Breast epithelium (tissue), 4 donors: ENCODE measurements at regions not wholly inside any gene's neighbourhood (a gene's known extent, or its start where the extent isn't known, plus 50 kb on each side); places are given as distances from the start of the nearest gene placed in this dataset.

Experiments
- DNase-seq, 2 donors: peaks; one replicate each; pipeline ENCODE4 v3.0.0-alpha.2; 2019; ENCODE audit warnings: low spot score in 2 of 2
- H3K27ac ChIP-seq, 2 donors: fragments of 200-600 bp; sonication (generic) in 1 of 2; one replicate each; pipeline ENCODE4 v1.5.1; 2016 to 2019; ENCODE audit warnings: mild to moderate bottlenecking in 1 of 2
- H3K27me3 ChIP-seq, 2 donors: fragments of 200-600 bp; sonication (generic) in 1 of 2; one replicate each; pipeline versions ENCODE4 v1.5.1 to v1.6.0; 2017 to 2019; ENCODE audit warnings: control low read depth in 1 of 2, mild to moderate bottlenecking in 1 of 2
- H3K36me3 ChIP-seq: fragments of 200-600 bp; one replicate; pipeline ENCODE4 v1.5.1; 2019
- H3K4me1 ChIP-seq, 2 donors: fragments of 200-600 bp; sonication (generic); one replicate each; pipeline ENCODE4 v1.5.1; 2016 to 2019; ENCODE audit warnings: control low read depth in 1 of 2
- H3K4me3 ChIP-seq, 3 donors: fragments of 200-600 bp; sonication (generic); 1 replicate in 2 of 3; 2 replicates in 1 of 3; pipeline ENCODE4 v1.5.1; 2016 to 2019; ENCODE audit warnings: mild to moderate bottlenecking in 3 of 3, moderate library complexity in 2 of 3
- H3K9me3 ChIP-seq, 2 donors: fragments of 200-600 bp; sonication (generic) in 1 of 2; one replicate each; pipeline ENCODE4 v1.5.1; 2016 to 2019; ENCODE audit warnings: control low read depth in 1 of 2
- CTCF ChIP-seq, 3 donors: fragments of 450-650 bp; IDR thresholded peaks; one replicate each; pipeline ENCODE4 v1.5.1; 2016 to 2017; ENCODE audit warnings: antibody characterized with exemption in 3 of 3, mild to moderate bottlenecking in 3 of 3, moderate library complexity in 3 of 3
- POLR2A ChIP-seq: fragments of 450-650 bp; IDR thresholded peaks from one replicate; pipeline ENCODE4 v1.6.1; 2016; ENCODE audit warnings: antibody characterized with exemption, mild to moderate bottlenecking, moderate library complexity
- POLR2AphosphoS5 ChIP-seq, 3 donors: sonication (generic); formaldehyde crosslinking; IDR thresholded peaks; one replicate each; pipeline ENCODE4 v1.6.1; 2017; ENCODE audit warnings: antibody characterized with exemption in 3 of 3
- intact Hi-C: fragments of 100-400 bp; cut with DNase I; formaldehyde crosslinking; loops from one replicate; pipeline ENCODE4 v1.15.1; 2023; ENCODE audit warnings: low total_unique reads

- H3K36me3 ChIP-seq = no peaks in the 10 kb centered on the region
- H3K9me3 ChIP-seq = no peaks in the 10 kb centered on the region
- no peaks in the 10 kb centered on the region for H3K4me1 ChIP-seq
- TF ChIP-seq CTCF (IDR thresholded peaks at IDR 0.05) (no peak), POLR2A (no peak), POLR2AphosphoS5 (IDR thresholded peaks at IDR 0.05) (no peak)
- H3K27ac ChIP-seq = no peak overlapping the region
- no peak overlapping the region for H3K4me3 ChIP-seq
- no peak for DNase-seq
- intact Hi-C loops = no loop called here
- H3K27me3 ChIP-seq = no peaks in the 10 kb centered on the region
These were observed 272.5 kb upstream of the JAG1 start for GRCh38 chr20:10946124-10946880.

- no peaks in the 10 kb centered on the region for H3K27me3 ChIP-seq
- TF ChIP-seq POLR2AphosphoS5 (IDR thresholded peaks at IDR 0.05) = no peak
- no peak for TF ChIP-seq POLR2A
- TF ChIP-seq CTCF (IDR thresholded peaks at IDR 0.05) = no peak
- no peak overlapping the region for H3K4me3 ChIP-seq
- H3K9me3 ChIP-seq = no peaks in the 10 kb centered on the region
- intact Hi-C loops = no loop called here
- no peaks in the 10 kb centered on the region for H3K36me3 ChIP-seq
- H3K4me1 ChIP-seq = no peaks in the 10 kb centered on the region
- H3K27ac ChIP-seq = no peak overlapping the region
- DNase-seq = no peak
These were observed 273.9 kb upstream of the JAG1 start for GRCh38 chr20:10947726-10948125.

- TF ChIP-seq CTCF (IDR thresholded peaks at IDR 0.05) = no peak
- Histone ChIP-seq H3K4me3 (no peak overlapping the region), H3K27me3 (no peaks in the 10 kb centered on the region), H3K36me3 (no peaks in the 10 kb centered on the region), H3K9me3 (no peaks in the 10 kb centered on the region), H3K27ac (no peak overlapping the region), H3K4me1 (no peaks in the 10 kb centered on the region)
- intact Hi-C loops = no loop called here
- DNase-seq = no peak
These were observed 276.4 kb upstream of the JAG1 start for GRCh38 chr20:10949930-10950783.

- H3K36me3 ChIP-seq = no peaks in the 10 kb centered on the region
- intact Hi-C loops = no loop called here
These were observed 277.4 kb upstream of the JAG1 start for GRCh38 chr20:10951216-10951615.

More at GRCh38 chr20:10951216-10951615, 277.4 kb upstream of the JAG1 start:
- Histone ChIP-seq H3K4me1 (no peaks in the 10 kb centered on the region), H3K27ac (no peak overlapping the region), H3K9me3 (no peaks in the 10 kb centered on the region), H3K27me3 (no peaks in the 10 kb centered on the region), H3K4me3 (no peak overlapping the region)
- TF ChIP-seq POLR2A = no peak
- TF ChIP-seq CTCF (IDR thresholded peaks at IDR 0.05) = no peak
- TF ChIP-seq POLR2AphosphoS5 (IDR thresholded peaks at IDR 0.05) = no peak
- DNase-seq = no peak
